AG04450 (cell line): ENCODE measurements at regions not wholly inside any gene's neighbourhood (a gene's known extent, or its start where the extent isn't known, plus 50 kb on each side); places are given as distances from the start of the nearest gene placed in this dataset.

Experiments used
- CTCF ChIA-PET: fragments of 300-600, 350-600 bp; formaldehyde crosslinking; extraction: SDS; loops from one replicate; lab custom pipeline; 2022; ENCODE audit warnings: antibody characterized with exemption, inconsistent platforms; lab: Charles Lee
- POLR2A ChIA-PET: fragments of 350-600 bp; formaldehyde crosslinking; extraction: SDS; loops from one replicate; lab custom pipeline; 2021; ENCODE audit warnings: antibody characterized with exemption, inconsistent platforms; lab: Yijun Ruan, JAX
- DNase-seq: peaks from one replicate; pipeline ENCODE4 v3.0.0-alpha.2; 2011; ENCODE audit warnings: low read depth, low spot score
- H3K27ac ChIP-seq: one replicate; pipeline ENCODE4 v1.5.1; 2012; ENCODE audit warnings: low read depth, low read length, control low read depth
- H3K27me3 ChIP-seq: one replicate; pipeline ENCODE4 v1.6.0; 2012; ENCODE audit warnings: low read length; ENCODE audit not compliant: control insufficient read depth, insufficient read depth
- H3K4me3 ChIP-seq: 2 replicates; pipeline ENCODE4 v1.5.1; 2011; ENCODE audit warnings: mild to moderate bottlenecking, low read depth, low read length, control low read depth
- H3K9me3 ChIP-seq: 2 replicates; pipeline ENCODE4 v1.5.1; 2012; ENCODE audit warnings: low read length; ENCODE audit not compliant: control insufficient read depth, insufficient read depth
- CTCF ChIP-seq: IDR thresholded peaks from 2 replicates; pipeline ENCODE4 v1.5.1; 2011; ENCODE audit warnings: low read depth, low read length, control low read depth, inconsistent platforms

DNA sequence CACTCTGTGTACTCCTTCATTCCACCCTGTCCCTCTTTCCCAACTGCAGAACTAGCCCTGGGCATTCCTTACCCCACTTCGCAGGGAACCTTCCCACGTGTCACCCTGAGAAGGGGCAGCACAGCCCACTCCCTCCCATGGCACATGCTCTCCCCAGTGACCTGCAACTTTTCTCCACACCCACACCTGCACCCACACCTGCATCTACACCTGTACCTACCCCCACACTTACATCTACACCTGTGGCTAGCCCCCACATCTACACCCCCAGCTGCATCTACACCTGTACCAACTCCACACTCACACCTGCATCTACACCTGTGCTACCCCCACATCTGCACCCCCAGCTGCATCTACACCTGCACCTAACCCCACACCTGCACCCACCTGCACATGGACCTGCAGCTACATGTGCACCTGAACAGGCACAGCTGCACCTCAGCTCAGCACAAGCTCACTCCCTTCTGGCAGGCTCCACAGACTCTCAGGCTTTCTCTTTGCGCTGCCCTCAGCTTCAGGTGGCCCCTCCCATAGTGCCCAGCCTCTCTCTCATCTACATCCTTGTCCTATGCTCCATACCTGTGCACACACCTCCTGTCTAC, 234.1 kb downstream of the TUBA3C start:
- TF ChIP-seq CTCF = no peak

DNA sequence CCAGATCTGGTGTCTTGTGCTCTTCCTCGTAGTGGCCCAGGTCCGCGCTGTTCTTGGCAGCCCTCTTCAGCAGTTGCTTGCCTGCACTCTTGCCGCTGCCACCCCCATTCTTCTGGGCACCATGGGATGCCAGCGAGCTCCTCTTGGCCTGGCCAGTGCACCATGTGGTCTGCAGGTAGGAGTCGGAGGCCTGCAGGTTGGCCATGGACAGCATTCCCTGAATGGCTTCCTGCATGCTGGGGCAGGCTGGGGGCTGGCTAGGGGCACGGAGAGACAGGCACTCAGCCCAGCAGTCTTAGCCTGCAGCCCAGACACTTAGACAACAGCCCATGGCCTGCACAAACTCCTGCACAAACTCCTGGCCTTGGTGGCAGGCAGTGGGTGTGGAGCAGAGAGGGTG, 234.9 kb downstream of the TUBA3C start:
- H3K9me3 ChIP-seq = peaks cover 75% of the 10 kb centered on the region
- H3K27ac ChIP-seq = no peak overlapping the region
- H3K27me3 ChIP-seq = no peaks in the 10 kb centered on the region
- ChIA-PET POLR2A (no interaction called here), CTCF (no interaction called here)
- no peak overlapping the region for H3K4me3 ChIP-seq
- no peak for DNase-seq
- TF ChIP-seq CTCF = no peak

More for the DNA sequence above, 234.1 kb downstream of the TUBA3C start:
- ChIA-PET POLR2A (no interaction called here), CTCF (no interaction called here)
- no peak overlapping the region for H3K4me3 ChIP-seq
- H3K9me3 ChIP-seq = peaks cover 82% of the 10 kb centered on the region
- H3K27me3 ChIP-seq = no peaks in the 10 kb centered on the region
- H3K27ac ChIP-seq = no peak overlapping the region
- DNase-seq = no peak

GRCh38 chr13:18944501-18945068, 237.0 kb downstream of the TUBA3C start:
- no peak overlapping the region for H3K4me3 ChIP-seq
- no peak for DNase-seq
- peaks cover 53% of the 10 kb centered on the region for H3K9me3 ChIP-seq
- TF ChIP-seq CTCF = no peak
- POLR2A ChIA-PET = no interaction called here
- no peaks in the 10 kb centered on the region for H3K27me3 ChIP-seq
- CTCF ChIA-PET = no interaction called here
- no peak overlapping the region for H3K27ac ChIP-seq

- H3K9me3 ChIP-seq = peaks cover 46% of the 10 kb centered on the region
- H3K27me3 ChIP-seq = no peaks in the 10 kb centered on the region
- no peak overlapping the region for H3K27ac ChIP-seq
- no peak overlapping the region for H3K4me3 ChIP-seq
- DNase-seq = no peak
- POLR2A ChIA-PET = no interaction called here
- TF ChIP-seq CTCF = no peak
- CTCF ChIA-PET = no interaction called here
Measured at GRCh38 chr13:18943721-18944391, 237.8 kb downstream of the TUBA3C start.

DNA sequence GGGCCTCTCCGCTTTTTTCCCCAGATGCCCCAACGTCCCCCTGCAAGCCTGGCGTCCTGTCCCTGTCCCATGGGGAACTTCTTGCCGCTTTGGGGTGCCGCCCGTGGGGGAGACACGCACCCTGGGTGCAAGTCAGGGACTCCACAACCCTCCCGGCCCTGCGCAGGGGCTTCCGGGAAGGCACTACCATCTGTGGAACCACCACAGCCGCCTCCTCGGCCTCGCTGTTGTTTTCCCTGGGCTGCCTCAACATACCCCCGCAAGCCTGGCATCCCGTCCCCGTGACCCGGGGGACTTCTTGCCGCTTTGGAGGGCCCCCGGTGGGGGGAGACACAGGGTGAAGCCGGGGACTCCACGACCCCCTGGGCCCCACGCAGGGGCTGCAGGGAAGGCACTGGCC, 238.4 kb downstream of the TUBA3C start:
- CTCF ChIA-PET = no interaction called here
- no peak for TF ChIP-seq CTCF
- POLR2A ChIA-PET = no interaction called here
- no peak overlapping the region for H3K27ac ChIP-seq
- no peak for DNase-seq
- no peaks in the 10 kb centered on the region for H3K27me3 ChIP-seq
- H3K9me3 ChIP-seq = peaks cover 40% of the 10 kb centered on the region
- no peak overlapping the region for H3K4me3 ChIP-seq
